Stromal cell of bone marrow (primary cell): ENCODE measurements at regions not wholly inside any gene's neighbourhood (a gene's known extent, or its start where the extent isn't known, plus 50 kb on each side); places are given as distances from the start of the nearest gene placed in this dataset.
"Not testable (repeated sequence)": the region's sequence is repeated elsewhere in the genome, so short reads cannot be mapped to it uniquely, and the experiment has no call there.

Source experiments
- DNase-seq: peaks from one replicate; pipeline ENCODE4 v3.0.0-alpha.2; 2012; ENCODE audit warnings: low read depth

DNA sequence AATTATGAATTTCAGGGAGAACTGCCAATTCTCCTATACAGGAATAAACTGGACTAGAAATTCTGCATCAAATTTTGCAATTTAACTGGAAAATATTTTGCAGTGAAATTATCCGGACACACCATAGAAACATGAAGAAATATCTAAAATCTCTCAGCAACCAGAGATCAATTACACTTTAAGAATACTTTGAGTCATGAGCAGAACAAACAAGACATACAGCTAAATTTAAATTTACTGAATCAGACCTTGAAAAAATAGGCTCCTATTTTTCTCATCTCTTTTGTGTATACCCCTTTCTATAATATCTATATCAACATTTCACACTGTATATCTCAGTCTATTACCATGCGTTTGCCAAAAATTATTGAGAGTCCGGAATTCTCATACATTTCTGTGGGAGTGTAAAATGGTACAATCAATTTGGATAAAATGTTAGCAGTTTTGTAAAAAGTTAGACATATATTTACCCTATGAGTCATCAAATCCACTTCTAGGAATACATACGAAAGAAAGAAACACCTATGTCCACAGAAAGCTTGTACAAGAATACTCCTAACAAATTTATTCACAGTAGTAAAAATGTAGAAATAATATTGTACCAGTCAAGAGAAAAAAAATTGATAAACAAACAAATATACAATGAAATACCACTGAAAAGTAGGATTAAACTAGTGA is 593.1 kb upstream of the NECTIN3 start:
- no peak for DNase-seq

DNA sequence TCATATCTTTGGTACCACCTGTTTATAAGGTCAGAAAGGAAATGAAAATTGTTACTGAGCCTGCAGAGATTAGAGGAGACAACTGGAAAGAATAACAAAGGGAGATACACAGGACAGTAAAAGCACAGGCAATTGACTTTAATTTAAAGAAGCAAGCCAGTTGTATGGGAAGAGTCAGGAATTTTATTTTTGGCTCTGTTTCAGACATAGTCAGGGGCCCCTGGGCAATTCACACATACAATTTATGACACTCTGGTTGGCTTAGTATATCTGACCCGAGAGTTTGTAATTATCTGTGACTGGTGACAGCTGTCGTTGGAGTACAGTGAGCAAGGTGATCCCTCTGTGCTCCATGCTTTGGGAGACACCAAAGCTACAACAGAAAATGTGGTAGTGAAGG is 591.9 kb upstream of the NECTIN3 start:
- no peak for DNase-seq

DNA sequence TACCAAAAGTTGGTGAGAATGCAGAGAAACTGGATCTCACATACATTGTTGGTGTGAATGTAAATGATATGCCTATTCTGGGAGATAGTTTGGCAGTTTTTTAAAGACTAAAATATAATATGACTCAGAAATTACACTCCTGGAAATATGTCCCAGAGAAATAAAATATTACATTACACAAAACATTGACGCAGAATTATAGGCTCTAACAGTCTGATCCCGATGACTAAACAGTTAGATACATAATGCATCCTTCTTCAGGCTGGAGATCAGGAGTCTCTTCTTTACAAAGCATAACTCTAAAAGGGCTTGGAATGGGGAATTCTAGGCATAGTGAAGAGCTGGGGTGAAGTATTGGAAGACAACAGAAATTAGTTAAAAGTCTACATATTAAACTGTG is 586.2 kb upstream of the NECTIN3 start:
- no peak for DNase-seq

DNA sequence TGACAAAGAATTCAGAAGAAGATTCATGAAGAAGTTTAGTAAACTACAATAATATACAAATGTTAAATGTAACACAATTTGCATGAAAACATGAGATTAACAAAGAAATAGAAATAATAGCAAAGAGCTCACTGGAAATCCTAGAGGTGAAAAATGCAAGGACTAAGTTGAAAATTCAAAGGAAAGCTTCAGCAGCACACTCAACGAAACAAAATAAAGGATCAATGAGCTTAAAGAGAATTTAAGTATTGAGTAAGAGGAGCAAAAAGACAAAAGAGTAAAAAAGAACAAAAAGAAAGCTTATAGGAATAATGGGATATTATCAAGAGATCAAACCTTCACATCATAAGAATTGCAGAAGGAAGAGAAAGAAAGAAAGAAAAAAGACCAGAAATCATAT is 583.8 kb upstream of the NECTIN3 start:
- DNase-seq = no peak

DNA sequence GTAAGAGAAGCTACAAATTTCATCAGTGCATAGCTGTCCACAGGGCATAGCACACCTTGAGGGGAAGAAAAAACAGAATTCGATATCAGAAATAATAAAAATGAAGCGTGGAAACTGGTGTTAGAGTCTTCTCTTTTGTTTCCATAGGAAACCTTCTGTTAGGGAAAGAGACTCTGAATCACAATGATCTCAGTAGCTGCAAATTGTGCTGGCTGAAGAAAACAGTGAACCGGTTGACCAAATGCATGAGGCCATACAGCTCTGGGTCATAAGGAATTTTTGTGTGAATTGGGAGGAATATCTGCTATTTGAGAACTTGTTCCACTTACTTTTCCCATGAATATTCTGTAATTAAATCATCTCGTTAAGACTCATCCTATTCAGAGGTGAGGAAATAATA is 580.2 kb upstream of the NECTIN3 start:
- no peak for DNase-seq

DNA sequence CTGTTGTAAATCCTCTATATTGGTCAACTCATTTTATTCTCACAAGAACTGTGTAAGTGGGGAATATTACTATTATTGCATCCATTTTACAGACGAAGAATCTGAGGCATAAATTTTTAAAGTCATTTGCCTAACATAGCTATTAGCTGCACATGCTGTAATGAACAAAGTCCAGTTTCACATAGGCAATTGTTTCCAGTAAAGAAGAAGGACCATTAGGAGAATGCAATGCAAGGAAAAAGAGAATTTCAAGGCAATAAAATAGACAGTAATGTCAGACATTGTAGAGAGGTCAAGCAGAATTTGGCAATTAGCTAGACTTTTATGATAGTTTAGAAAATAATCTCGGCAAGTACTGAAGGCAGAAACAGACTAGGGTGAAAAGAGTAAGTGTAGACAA is 578.7 kb upstream of the NECTIN3 start:
- no peak for DNase-seq

DNA sequence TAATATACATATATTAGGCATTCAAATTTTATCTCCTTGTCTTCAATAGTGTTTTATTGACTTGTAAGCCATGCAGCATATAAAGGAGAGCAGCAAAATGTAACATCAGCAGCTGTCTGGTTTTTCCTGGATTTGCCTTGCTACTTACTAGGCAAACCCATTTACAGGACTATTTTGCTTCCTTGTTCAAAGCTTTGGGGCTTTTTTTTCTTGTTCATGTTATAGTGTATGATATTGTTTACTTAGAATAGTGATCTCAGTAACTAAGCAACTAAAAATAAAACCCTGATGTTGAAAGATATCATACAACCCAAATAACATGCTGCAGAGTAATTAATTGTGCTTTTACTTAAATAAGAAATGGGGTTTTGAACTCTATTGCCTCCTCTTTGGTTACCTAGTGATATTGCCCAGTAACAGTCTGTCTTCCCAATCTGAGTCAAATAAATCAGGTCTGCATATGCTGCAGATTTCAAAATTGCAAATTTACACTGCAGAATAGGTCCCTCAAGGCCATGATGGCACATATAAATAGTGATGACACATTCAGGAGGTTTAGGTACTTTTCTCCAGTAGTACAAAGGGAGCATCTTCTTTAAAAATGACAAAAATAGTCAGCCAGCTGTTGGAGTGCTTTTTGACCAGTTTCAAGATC is 578.1 kb upstream of the NECTIN3 start:
- DNase-seq = no peak

DNA sequence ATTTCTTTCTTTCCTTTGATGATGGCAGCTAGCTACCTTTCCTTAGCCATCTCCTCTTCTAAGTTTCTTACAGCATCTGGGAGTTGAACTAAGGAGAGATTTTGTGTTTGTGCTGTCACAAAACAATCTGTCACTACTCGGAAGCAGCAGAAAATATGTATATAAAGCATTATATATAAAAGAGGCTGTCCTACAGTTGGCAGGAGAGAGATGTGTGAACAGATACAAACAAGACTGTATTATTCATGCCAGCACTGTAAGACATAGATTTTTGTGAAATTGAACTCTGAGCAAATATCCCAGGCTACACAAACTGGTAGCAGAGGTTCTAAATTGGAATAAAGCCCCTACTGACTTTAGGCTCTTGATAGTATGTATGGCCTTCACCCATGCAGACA is 577.5 kb upstream of the NECTIN3 start:
- no peak for DNase-seq

DNA sequence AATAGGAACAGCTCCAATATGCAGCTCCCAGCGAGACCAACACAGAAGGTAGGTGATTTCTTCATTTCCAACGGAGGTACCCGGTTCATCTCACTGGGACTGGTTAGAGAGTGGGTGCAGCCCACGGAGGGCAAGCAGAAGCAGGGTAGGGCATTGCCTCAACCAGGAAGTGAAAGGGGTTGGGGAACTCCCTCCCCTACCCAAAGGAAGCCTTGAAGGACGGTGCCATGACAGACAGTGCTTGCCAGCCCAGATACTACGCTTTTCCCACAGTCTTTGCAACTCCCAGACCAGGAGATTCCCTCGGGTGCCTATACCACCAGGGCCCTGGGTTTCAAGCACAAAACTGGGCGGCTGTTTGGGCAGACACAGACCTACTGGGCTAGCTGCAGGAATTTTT is 576.9 kb upstream of the NECTIN3 start:
- DNase-seq = no peak

DNA sequence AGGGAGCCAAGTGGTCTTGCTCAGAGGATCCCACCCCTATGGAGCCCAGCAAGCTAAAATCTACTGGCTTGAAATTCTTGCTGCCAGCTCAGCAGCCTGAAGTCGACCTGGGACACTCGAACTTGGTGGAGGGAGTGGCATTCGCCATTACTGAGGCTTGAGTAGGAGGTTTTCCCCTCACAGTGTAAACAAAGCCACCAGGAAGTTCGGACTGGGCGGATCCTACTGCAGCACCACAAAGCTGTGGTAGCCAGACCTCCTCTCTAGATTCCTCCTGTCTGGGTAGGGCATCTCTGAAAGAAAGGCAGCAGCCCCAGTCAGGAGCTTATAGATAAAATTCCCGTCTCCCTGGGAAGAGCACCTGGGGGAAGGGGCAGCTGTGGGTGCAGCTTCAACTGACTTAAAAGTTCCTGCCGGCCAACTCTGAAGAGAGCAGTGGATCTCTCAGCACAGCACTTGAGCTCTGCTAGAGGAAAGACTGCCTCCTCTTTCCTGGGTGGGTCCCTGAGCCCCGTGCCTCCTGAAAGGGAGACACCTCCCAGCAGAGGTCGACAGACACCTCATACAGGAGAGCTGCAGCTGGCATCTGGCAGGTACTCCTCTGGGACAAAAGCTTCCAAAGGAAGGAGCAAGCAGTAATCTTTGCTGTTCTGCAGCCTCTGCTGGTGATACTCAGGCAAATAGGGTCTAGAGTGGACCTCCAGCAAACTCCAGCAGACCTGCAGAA is 576.3 kb upstream of the NECTIN3 start:
- no peak for DNase-seq

DNA sequence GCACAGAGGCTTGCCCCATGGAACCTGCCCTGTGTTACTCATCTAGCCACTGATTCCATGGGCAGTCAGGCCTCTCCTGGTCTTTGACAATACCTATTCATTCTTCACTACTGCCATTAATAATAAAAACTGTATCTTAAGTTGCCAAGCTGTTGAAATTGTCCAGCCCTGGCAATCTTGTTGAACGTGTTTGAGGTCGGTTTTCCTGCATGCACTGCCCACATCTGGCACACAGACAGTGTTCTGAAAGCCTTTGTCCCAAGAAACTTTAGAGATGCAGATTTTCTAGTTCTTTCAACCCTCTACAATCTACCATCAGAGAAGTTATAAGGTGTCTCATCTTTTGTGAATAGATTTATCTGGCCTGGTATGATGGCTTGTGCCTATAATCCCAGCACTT is 567.2 kb upstream of the NECTIN3 start:
- no peak for DNase-seq

DNA sequence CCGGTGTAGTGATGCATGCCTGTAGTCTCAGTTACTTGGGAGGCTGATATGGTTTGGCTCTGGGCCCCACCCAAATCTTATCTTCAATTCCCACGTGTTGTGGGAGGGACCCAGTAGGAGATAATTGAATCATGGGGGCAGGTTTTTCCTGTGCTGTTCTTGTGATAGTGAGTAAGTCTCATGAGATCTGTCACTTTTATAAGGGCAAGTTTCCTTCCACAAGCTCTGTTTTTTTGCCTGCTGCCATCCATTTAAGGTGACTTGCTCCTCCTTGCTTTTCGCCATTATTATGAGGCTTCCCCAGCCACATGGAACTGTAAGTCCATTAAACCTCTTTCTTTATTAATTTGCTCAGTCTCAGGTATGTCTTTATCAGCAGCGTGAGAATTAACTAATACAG is 566.7 kb upstream of the NECTIN3 start:
- no peak for DNase-seq

DNA sequence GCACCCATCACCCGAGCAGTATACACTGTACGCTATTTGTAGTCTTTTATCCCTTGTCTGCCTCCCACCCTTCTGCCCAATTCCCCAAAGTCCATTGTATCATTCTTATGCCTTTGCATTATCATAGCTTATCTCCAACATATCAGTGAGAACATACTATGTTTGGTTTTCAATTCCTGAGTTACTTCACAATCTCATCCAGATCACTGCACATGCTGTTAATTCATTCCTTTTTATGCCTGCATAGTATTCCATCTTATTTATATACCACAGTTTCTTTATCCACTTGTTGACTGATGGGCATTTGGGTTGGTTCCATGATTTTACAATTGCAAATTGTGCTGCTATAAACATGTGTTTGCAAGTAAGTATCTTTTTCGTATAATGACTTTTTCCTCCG is 564.7 kb upstream of the NECTIN3 start:
- no peak for DNase-seq

DNA sequence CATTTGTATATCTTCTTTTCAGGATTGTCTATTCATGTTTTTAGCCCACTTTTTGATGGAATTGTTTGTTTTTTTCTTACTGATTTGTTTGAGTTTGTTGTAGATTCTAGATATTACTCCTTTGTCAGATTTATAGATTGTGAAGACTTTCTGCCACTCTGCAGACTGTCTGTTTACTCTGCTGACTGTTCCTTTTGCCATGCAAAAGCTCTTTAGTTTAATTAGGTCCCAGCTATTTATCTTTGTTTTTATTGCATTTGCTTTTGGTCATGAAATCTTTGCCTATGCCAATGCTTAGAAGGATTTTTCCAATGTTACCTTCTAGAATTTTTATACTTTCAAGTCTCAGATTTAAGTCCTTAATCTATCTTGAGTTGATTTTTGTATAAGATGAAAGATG is 564.0 kb upstream of the NECTIN3 start:
- DNase-seq = not testable (repeated sequence)

DNA sequence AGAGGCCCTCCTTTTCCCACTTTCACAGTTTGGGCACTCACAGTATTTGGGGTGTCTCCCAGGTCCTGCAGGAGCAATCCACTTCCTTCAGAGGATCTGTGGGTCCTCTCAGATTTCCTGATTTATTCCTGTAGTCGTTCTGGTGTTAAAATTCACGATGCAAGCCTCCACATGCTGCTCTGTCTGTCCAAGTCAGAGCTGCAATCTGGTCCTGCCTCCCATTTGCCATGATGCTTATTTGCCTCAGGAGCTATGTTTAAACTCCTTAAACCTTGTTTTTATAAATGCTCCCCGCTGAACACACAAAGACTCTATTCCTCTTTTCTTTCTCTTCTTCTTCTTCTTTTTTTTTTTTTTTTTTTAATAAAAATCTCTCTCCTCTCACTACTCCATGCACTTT is 558.7 kb upstream of the NECTIN3 start:
- no peak for DNase-seq

DNA sequence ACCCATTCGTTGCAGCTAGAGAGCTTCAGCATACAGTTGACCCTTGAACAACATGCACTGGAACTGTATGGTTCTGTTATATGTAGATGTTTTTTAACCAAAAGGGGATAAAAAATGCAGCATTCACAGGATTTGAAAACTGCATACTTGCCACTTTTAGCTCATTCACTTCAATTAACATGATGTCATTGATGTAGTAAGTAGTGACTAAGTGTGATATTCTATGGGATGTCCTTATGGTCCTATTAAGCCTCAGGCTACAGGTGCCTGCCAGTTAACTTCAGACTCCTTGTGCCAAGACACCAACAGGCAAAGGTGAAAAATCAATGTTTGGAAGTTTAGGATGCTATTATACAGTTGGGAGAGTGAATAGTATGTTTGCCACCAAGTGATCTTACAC is 553.6 kb upstream of the NECTIN3 start:
- DNase-seq = no peak

DNA sequence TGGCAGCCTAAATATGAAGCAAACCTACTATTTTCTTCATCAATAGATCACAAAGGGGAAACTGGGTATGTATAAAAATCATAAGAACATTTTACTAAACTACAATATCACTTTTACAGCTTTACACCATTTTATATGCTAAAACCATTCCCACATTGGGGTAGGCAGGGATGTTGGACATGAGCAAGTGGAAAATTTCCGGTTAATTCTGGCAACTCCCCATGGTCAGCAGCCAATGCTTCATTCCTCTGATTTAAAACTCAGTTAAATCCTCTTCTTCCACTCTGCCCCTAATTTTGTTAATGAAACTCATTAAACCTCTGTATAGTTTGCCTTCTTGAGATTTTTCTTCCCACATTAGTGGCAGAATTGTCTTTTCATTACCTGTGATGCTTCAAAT is 552.5 kb upstream of the NECTIN3 start:
- DNase-seq = peak; percentile 9

DNA sequence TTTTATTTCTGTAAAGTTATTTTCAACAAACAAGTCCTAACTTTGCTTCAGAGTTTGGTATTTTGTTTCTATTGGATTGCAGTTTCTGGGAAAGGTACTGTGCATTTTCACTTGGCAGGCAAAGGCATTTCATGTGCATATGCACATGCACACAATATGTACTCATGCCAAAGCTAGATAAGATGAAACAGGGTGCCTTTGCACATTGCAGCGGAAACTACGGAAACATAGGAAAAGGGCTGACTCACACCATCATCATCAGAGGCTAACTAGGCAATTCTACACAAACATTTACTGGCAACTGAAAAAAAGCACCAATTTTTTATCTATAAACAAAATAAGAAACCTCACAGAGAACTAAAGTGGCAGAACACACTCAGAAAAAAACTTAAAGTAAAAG is 550.6 kb upstream of the NECTIN3 start:
- DNase-seq = peak; percentile 51

DNA sequence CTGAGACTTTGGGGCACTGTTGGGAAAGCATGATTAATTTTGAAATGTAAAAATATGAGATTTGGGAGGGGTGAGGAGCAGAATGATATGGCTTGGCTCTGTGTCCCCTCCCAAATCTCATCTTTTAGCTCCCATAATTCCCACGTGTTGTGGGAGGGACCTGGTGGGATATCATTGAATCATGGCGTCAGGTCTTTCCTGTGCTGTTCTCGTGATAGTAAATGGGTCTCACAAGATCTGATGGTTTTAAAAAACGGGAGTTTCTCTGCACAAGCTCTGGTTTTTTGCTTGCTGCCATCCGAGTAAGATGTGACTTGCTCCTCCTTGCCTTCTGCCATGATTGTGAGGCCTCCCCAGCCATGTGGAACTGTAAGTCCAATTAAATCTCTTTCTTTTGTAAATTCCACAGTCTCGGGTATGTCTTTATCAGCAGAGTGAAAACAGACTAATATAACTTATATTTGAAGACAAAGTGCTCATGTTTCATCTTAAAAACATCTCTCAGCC is 546.0 kb upstream of the NECTIN3 start:
- not testable (repeated sequence) for DNase-seq

DNA sequence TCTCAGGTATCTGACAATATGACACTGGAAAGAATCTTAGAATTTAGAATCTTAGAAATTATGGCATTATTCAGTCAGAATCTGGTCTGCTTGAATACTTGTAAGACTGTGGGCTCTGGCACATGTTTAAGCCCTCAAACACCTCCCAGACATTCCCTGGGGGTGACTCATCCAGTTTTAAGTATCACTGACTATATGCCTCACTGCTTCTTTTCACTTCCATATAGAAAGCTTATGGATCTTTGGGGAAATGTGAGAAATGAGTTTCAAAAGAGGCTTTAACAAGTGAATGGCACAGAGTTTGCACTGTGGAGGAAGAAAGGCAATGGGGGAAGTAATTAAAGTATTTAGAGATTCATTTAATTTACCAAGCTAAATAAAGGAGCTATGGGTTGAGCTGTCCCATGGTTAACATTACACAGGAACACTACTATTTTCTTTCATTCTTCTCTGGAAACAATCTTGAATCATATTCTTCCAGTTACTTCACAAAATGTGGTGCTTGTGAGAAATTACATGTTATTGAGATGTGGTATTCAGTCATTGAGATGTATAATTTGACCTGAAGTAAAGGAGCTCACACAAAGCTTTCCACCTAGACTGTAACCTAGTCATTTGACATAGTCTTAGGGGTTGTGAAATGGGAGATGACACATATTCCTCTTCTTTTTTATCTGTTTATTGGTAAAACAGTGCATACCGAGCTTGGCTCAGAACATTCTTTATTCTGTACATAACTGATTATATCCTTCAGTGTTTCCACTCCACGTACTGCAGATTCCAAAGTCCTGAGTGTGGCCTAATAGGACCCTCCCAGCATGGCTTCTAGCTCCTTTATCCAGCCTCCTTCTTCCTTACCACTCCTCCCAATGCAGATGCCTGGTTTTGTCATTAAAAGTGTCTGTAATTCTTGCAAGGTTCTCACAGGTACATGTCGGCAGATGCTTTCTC is 544.6 kb upstream of the NECTIN3 start:
- peak; percentile 59 for DNase-seq

DNA sequence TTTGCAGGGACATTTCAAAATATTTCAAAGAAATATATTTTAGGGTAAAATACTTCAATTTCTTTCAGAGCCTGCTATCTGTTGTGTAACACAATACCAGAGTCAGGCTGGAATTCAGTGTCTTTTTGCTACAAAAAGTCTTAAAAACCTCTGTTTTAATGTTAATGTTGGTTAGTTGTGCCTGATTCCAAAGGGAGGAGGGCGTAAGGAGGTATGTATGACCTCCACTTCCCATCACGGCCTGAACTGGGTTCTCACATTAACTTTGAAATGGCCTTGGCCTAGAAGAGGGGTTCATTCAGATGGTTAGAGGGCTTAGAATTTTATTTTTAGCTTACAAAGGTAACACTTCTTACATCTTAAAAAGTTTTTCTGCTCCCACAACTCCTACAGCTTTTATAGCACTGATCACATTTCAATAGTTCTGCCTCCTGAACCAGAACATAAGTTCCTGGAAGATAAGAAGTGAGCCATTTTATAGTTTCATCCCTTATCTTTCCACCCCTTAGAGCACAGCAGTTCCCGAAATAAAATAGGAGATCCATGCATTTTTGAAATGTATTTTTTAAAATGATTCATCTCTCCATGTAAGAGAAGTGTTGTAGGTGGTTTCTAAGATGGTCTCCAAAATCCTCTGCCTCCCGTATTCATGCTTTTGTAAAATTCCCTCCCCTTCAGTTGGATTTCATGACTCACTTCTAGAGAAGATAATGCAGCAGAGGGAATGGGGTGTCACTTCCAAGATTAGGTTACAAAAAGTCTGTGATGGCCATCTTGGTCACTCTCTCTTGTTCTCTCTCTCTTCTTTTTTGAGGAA is 543.1 kb upstream of the NECTIN3 start:
- DNase-seq = no peak
